ENCODE measurements at regions not wholly inside any gene's neighbourhood (a gene's known extent, or its start where the extent isn't known, plus 50 kb on each side); places are given as distances from the start of the nearest gene placed in this dataset.

DNA sequence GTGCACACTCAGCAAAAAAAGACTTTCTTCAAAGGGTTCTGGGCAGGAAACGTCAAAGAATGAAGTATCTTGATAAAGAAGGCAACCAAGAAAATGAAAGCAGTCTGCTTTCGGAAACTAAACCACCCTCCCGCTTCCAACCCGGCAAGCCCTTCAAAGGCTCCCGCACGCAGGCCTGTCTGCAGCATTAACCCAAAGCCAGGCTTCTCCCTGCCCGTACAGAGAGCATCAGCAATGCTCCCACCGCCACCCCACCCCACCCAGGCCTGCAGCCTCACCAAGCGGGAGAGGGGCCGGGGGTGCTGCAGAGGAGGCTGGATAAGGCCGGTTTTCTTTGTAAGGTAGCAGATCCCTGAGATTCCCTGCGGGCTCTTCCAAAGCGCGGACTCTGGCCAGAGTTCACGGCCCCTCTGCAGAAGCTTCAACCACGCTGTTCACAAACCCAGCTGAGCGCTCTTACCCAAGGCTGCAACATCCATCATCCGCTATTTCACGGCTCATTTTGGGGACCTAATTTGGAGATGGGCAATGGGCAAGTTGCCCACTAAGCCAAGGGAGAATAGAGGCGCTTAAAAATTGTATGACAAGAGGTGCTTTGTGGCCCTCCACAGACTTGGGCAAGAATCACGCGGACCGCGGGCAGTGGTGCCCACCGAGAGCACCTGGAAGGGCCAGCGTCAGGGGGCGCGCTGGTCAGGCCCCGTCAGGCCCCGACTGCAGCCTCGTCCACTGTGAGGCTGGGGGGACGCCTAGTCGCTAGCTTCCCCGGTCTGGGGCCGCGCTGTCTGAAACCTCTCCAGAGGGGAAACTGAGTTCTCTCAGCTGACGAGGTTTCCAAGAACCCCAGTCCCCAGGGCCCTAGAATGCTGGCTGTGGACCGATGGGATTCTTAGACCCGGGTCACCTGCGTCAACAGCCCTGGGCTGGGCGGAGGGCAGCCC, 225.4 kb upstream of the ID2 start:
- TF ChIP-seq ZNF655 (CRISPR knock-in tag; IDR thresholded peaks at IDR 0.05) (no peak), L3MBTL2 (IDR thresholded peaks at IDR 0.05) (no peak), HNRNPH1 (optimal IDR thresholded peaks at IDR 0.05; ENCODE audit: low read depth, low read length) (no peak), MBD1 (CRISPR knock-in tag; IDR thresholded peaks at IDR 0.05) (no peak), SMARCB1 (IDR thresholded peaks at IDR 0.05; ENCODE audit: insufficient read length, low read depth) (no peak), EP300 (IDR thresholded peaks at IDR 0.05; ENCODE audit: low read length) (no peak), SOX6 (IDR thresholded peaks at IDR 0.05) (no peak), CTCF (IDR thresholded peaks at IDR 0.05 in 2 of 3, conservative IDR thresholded peaks at IDR 0.05 in 1 of 3; ENCODE audit: insufficient read depth in 2 of 3, low read depth in 1 of 3, low read length in 3 of 3) (no peak), TARDBP (IDR thresholded peaks at IDR 0.05) (no peak), ZNF140 (CRISPR knock-in tag; IDR thresholded peaks at IDR 0.05) (no peak), ZFPM2 (CRISPR knock-in tag; IDR thresholded peaks at IDR 0.05) (no peak), RFX5 (IDR thresholded peaks at IDR 0.05; ENCODE audit: low read depth, low read length) (no peak)
- TF ChIP-seq, protein P1, sequence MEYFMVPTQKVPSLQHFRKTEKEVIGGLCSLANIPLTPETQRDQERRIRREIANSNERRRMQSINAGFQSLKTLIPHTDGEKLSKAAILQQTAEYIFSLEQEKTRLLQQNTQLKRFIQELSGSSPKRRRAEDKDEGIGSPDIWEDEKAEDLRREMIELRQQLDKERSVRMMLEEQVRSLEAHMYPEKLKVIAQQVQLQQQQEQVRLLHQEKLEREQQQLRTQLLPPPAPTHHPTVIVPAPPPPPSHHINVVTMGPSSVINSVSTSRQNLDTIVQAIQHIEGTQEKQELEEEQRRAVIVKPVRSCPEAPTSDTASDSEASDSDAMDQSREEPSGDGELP (CRISPR knock-in tag; IDR thresholded peaks at IDR 0.05; ENCODE audit: borderline replicate concordance) = no peak
- TF ChIP-seq, protein P2, sequence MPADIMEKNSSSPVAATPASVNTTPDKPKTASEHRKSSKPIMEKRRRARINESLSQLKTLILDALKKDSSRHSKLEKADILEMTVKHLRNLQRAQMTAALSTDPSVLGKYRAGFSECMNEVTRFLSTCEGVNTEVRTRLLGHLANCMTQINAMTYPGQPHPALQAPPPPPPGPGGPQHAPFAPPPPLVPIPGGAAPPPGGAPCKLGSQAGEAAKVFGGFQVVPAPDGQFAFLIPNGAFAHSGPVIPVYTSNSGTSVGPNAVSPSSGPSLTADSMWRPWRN (IDR thresholded peaks at IDR 0.05; ENCODE audit: low read depth) = no peak

All from K562 (cell line).